ENCODE measurements at regions not wholly inside any gene's neighbourhood (a gene's known extent, or its start where the extent isn't known, plus 50 kb on each side); places are given as distances from the start of the nearest gene placed in this dataset.

- Histone ChIP-seq H3K23ac (ENCODE audit: low read length in 2 of 2) (no peak overlapping the region), H2AFZ (ENCODE audit: low read depth, low read length) (no peak overlapping the region), H3K18ac (ENCODE audit: low read depth in 1 of 2, low read length in 2 of 2) (no peak overlapping the region), H3K4ac (ENCODE audit: low read depth in 1 of 2, low read length in 2 of 2) (no peak overlapping the region), H3K27me3 (ENCODE audit: control insufficient read depth in 1 of 2, insufficient read depth in 1 of 2, low read length in 2 of 2) (peaks cover 0 to 7% of the 10 kb centered on the region in 2 experiments), H3K14ac (ENCODE audit: low read length in 2 of 2) (no peak overlapping the region), H4K91ac (ENCODE audit: low read length) (no peak overlapping the region), H3K4me3 (ENCODE audit: insufficient read depth in 1 of 2, low read depth in 1 of 2, low read length in 2 of 2) (no peak overlapping the region), H4K8ac (ENCODE audit: low read length) (no peak overlapping the region), H3K9ac (ENCODE audit: low read length) (no peak overlapping the region), H3K4me2 (ENCODE audit: low read length, poor library complexity, severe bottlenecking) (no peak overlapping the region), H3K36me3 (ENCODE audit: control insufficient read depth in 1 of 2, insufficient read depth in 2 of 2, low read depth in 1 of 2, low read length in 2 of 2) (no peaks in the 10 kb centered on the region), H3K79me1 (replicated peaks; ENCODE audit: low read length, poor library complexity, severe bottlenecking) (no peaks in the 10 kb centered on the region), H3K27ac (ENCODE audit: low read length, poor library complexity, severe bottlenecking) (no peak overlapping the region), H2BK5ac (ENCODE audit: low read depth, low read length, poor library complexity, severe bottlenecking) (no peak overlapping the region), H2BK12ac (ENCODE audit: low read length in 2 of 2) (no peak overlapping the region), H3K4me1 (ENCODE audit: control insufficient read depth, insufficient read depth, low read depth, low read length) (peaks cover 2% of the 10 kb centered on the region), H3K9me3 (ENCODE audit: control insufficient read depth, low read length) (no peaks in the 10 kb centered on the region), H2AK5ac (ENCODE audit: low read length, severe bottlenecking) (no peak overlapping the region), H2BK120ac (ENCODE audit: low read depth, low read length) (no peak overlapping the region), H2BK15ac (ENCODE audit: low read depth, poor library complexity, severe bottlenecking) (no peak overlapping the region)
- DNase-seq = peak; percentile 11
- WGBS = 5% methylated on average over 1 of the region's 1 CpG
Observed at GRCh38 chr20:11234608-11235007, 560.8 kb upstream of the JAG1 start.

GRCh38 chr20:11235058-11235457 lies 561.3 kb upstream of the JAG1 start:
- Histone ChIP-seq H3K4me2 (ENCODE audit: low read length, poor library complexity, severe bottlenecking) (no peak overlapping the region), H2AFZ (ENCODE audit: low read depth, low read length) (no peak overlapping the region), H3K4me1 (ENCODE audit: control insufficient read depth, insufficient read depth, low read depth, low read length) (no peaks in the 10 kb centered on the region), H4K8ac (ENCODE audit: low read length) (peak overlapping the region; percentile 22), H2BK120ac (ENCODE audit: low read depth, low read length) (no peak overlapping the region), H3K79me1 (replicated peaks; ENCODE audit: low read length, poor library complexity, severe bottlenecking) (no peaks in the 10 kb centered on the region), H3K27me3 (ENCODE audit: control insufficient read depth in 1 of 2, insufficient read depth in 1 of 2, low read length in 2 of 2) (peaks cover 0 to 7% of the 10 kb centered on the region in 2 experiments), H2BK12ac (ENCODE audit: low read length in 2 of 2) (no peak overlapping the region), H3K4ac (ENCODE audit: low read depth in 1 of 2, low read length in 2 of 2) (no peak overlapping the region), H2BK15ac (ENCODE audit: low read depth, poor library complexity, severe bottlenecking) (no peak overlapping the region), H3K27ac (ENCODE audit: low read length, poor library complexity, severe bottlenecking) (peak overlapping the region; percentile 41), H3K36me3 (ENCODE audit: control insufficient read depth in 1 of 2, insufficient read depth in 2 of 2, low read depth in 1 of 2, low read length in 2 of 2) (no peaks in the 10 kb centered on the region), H3K14ac (ENCODE audit: low read length in 2 of 2) (no peak overlapping the region), H3K4me3 (ENCODE audit: insufficient read depth in 1 of 2, low read depth in 1 of 2, low read length in 2 of 2) (no peak overlapping the region), H2AK5ac (ENCODE audit: low read length, severe bottlenecking) (no peak overlapping the region), H3K18ac (ENCODE audit: low read depth in 1 of 2, low read length in 2 of 2) (peak overlapping the region in 1 of 2 experiments; percentile 15), H3K9ac (ENCODE audit: low read length) (no peak overlapping the region), H2BK5ac (ENCODE audit: low read depth, low read length, poor library complexity, severe bottlenecking) (no peak overlapping the region), H3K9me3 (ENCODE audit: control insufficient read depth, low read length) (no peaks in the 10 kb centered on the region), H4K91ac (ENCODE audit: low read length) (no peak overlapping the region), H3K23ac (ENCODE audit: low read length in 2 of 2) (no peak overlapping the region)
- WGBS = 11% methylated on average over 3 of the region's 3 CpGs
- peak; percentile 73 for DNase-seq

- no peak overlapping the region for H3K18ac ChIP-seq (ENCODE audit: low read depth in 1 of 2, low read length in 2 of 2)
- H3K27me3 ChIP-seq (ENCODE audit: control insufficient read depth in 1 of 2, insufficient read depth in 1 of 2, low read length in 2 of 2) = peaks cover 0 to 20% of the 10 kb centered on the region in 2 experiments
- no peak overlapping the region for H4K91ac ChIP-seq (ENCODE audit: low read length)
- no peaks in the 10 kb centered on the region for H3K36me3 ChIP-seq (ENCODE audit: control insufficient read depth in 1 of 2, insufficient read depth in 2 of 2, low read depth in 1 of 2, low read length in 2 of 2)
- H3K14ac ChIP-seq (ENCODE audit: low read length in 2 of 2) = no peak overlapping the region
- no peaks in the 10 kb centered on the region for H3K79me1 ChIP-seq (replicated peaks; ENCODE audit: low read length, poor library complexity, severe bottlenecking)
- H3K4me3 ChIP-seq (ENCODE audit: insufficient read depth in 1 of 2, low read depth in 1 of 2, low read length in 2 of 2) = no peak overlapping the region
- 97% methylated on average over 2 of the region's 2 CpGs for WGBS
- no peak overlapping the region for H2BK5ac ChIP-seq (ENCODE audit: low read depth, low read length, poor library complexity, severe bottlenecking)
- no peak for DNase-seq
- no peak overlapping the region for H2AFZ ChIP-seq (ENCODE audit: low read depth, low read length)
- H3K4me1 ChIP-seq (ENCODE audit: control insufficient read depth, insufficient read depth, low read depth, low read length) = no peaks in the 10 kb centered on the region
- no peak overlapping the region for H2BK15ac ChIP-seq (ENCODE audit: low read depth, poor library complexity, severe bottlenecking)
- H4K8ac ChIP-seq (ENCODE audit: low read length) = no peak overlapping the region
- no peak overlapping the region for H3K4ac ChIP-seq (ENCODE audit: low read depth in 1 of 2, low read length in 2 of 2)
- H3K9me3 ChIP-seq (ENCODE audit: control insufficient read depth, low read length) = no peaks in the 10 kb centered on the region
- H3K9ac ChIP-seq (ENCODE audit: low read length) = no peak overlapping the region
- no peak overlapping the region for H2BK120ac ChIP-seq (ENCODE audit: low read depth, low read length)
- no peak overlapping the region for H3K27ac ChIP-seq (ENCODE audit: low read length, poor library complexity, severe bottlenecking)
- H3K23ac ChIP-seq (ENCODE audit: low read length in 2 of 2) = no peak overlapping the region
- no peak overlapping the region for H3K4me2 ChIP-seq (ENCODE audit: low read length, poor library complexity, severe bottlenecking)
- no peak overlapping the region for H2AK5ac ChIP-seq (ENCODE audit: low read length, severe bottlenecking)
- no peak overlapping the region for H2BK12ac ChIP-seq (ENCODE audit: low read length in 2 of 2)
Observed at GRCh38 chr20:11242320-11242719, 568.5 kb upstream of the JAG1 start.

- H3K27ac ChIP-seq (ENCODE audit: low read length, poor library complexity, severe bottlenecking) = no peak overlapping the region
- no peak overlapping the region for H2BK12ac ChIP-seq (ENCODE audit: low read length in 2 of 2)
- no peak overlapping the region for H3K4me2 ChIP-seq (ENCODE audit: low read length, poor library complexity, severe bottlenecking)
Observed at GRCh38 chr20:11245431-11245830, 571.6 kb upstream of the JAG1 start.

More at GRCh38 chr20:11245431-11245830, 571.6 kb upstream of the JAG1 start:
- Histone ChIP-seq H3K9me3 (ENCODE audit: control insufficient read depth, low read length) (no peaks in the 10 kb centered on the region), H4K8ac (ENCODE audit: low read length) (no peak overlapping the region), H3K9ac (ENCODE audit: low read length) (no peak overlapping the region), H3K4me3 (ENCODE audit: insufficient read depth in 1 of 2, low read depth in 1 of 2, low read length in 2 of 2) (no peak overlapping the region), H4K91ac (ENCODE audit: low read length) (no peak overlapping the region), H3K4ac (ENCODE audit: low read depth in 1 of 2, low read length in 2 of 2) (no peak overlapping the region), H3K36me3 (ENCODE audit: control insufficient read depth in 1 of 2, insufficient read depth in 2 of 2, low read depth in 1 of 2, low read length in 2 of 2) (no peaks in the 10 kb centered on the region), H2AK5ac (ENCODE audit: low read length, severe bottlenecking) (no peak overlapping the region), H3K79me1 (replicated peaks; ENCODE audit: low read length, poor library complexity, severe bottlenecking) (no peaks in the 10 kb centered on the region), H2BK120ac (ENCODE audit: low read depth, low read length) (no peak overlapping the region), H3K27me3 (ENCODE audit: control insufficient read depth in 1 of 2, insufficient read depth in 1 of 2, low read length in 2 of 2) (peaks cover 0 to 39% of the 10 kb centered on the region in 2 experiments), H3K4me1 (ENCODE audit: control insufficient read depth, insufficient read depth, low read depth, low read length) (no peaks in the 10 kb centered on the region), H2AFZ (ENCODE audit: low read depth, low read length) (no peak overlapping the region), H3K23ac (ENCODE audit: low read length in 2 of 2) (no peak overlapping the region), H2BK5ac (ENCODE audit: low read depth, low read length, poor library complexity, severe bottlenecking) (no peak overlapping the region), H2BK15ac (ENCODE audit: low read depth, poor library complexity, severe bottlenecking) (no peak overlapping the region), H3K18ac (ENCODE audit: low read depth in 1 of 2, low read length in 2 of 2) (no peak overlapping the region), H3K14ac (ENCODE audit: low read length in 2 of 2) (no peak overlapping the region)
- DNase-seq = no peak

All from mesenchymal stem cell (in vitro differentiated cells and primary cell).